BLaER1 treated with 17β-estradiol and CSF1 and Interleukin-3, amounts not matched to agents 10 nM and 100 nM (cell line): ENCODE measurements at regions not wholly inside any gene's neighbourhood (a gene's known extent, or its start where the extent isn't known, plus 50 kb on each side); places are given as distances from the start of the nearest gene placed in this dataset.
A peak's percentile ranks its signal among the peaks of the same experiment; 100 is the strongest.

ENCODE experiments used
- H3K27ac ChIP-seq, 11 experiments: shearing (Covaris generic); formaldehyde crosslinking; 2 replicates each; pipeline ENCODE4 v1.8.1; 2022
- H3K27me3 ChIP-seq, 11 experiments: shearing (Covaris generic); formaldehyde crosslinking; 2 replicates each; pipeline ENCODE4 v1.8.1; 2022
- H3K36me3 ChIP-seq, 11 experiments: shearing (Covaris generic); formaldehyde crosslinking; 2 replicates each; pipeline ENCODE4 v1.8.1; 2022
- H3K4me1 ChIP-seq, 10 experiments: shearing (Covaris generic); formaldehyde crosslinking; 2 replicates each; pipeline ENCODE4 v1.8.1; 2022
- H3K4me2 ChIP-seq, 11 experiments: shearing (Covaris generic); formaldehyde crosslinking; 2 replicates each; pipeline ENCODE4 v1.8.1; 2022
- H3K4me3 ChIP-seq, 10 experiments: shearing (Covaris generic); formaldehyde crosslinking; 2 replicates each; pipeline ENCODE4 v1.8.1; 2022
- H3K9ac ChIP-seq, 11 experiments: shearing (Covaris generic); formaldehyde crosslinking; 2 replicates each; pipeline ENCODE4 v1.8.1; 2022
- H3K9me3 ChIP-seq, 11 experiments: shearing (Covaris generic); formaldehyde crosslinking; replicated peaks in 1 of 11; 2 replicates each; pipeline ENCODE4 v1.8.1; 2022
- H4K20me1 ChIP-seq, 11 experiments: shearing (Covaris generic); formaldehyde crosslinking; 2 replicates each; pipeline ENCODE4 v1.8.1; 2022
- Cebpa-rat ChIP-seq, 11 experiments: shearing (Covaris generic); IDR thresholded peaks; 2 replicates each; pipeline ENCODE4 v1.8.1; 2022

GRCh38 chr4:106627051-106627450 lies 258.5 kb upstream of the GIMD1 start:
- no peak overlapping the region for H3K9ac ChIP-seq
- H3K4me3 ChIP-seq = no peak overlapping the region
- no peaks in the 10 kb centered on the region for H4K20me1 ChIP-seq
- H3K27me3 ChIP-seq = no peaks in the 10 kb centered on the region
- no peaks in the 10 kb centered on the region for H3K4me1 ChIP-seq
- no peak overlapping the region for H3K4me2 ChIP-seq
- no peak for TF ChIP-seq Cebpa-rat (IDR thresholded peaks at IDR 0.05)
- no peaks in the 10 kb centered on the region; a peak in 2 of 22 replicates for H3K9me3 ChIP-seq
- no peaks in the 10 kb centered on the region for H3K36me3 ChIP-seq
- no peak overlapping the region for H3K27ac ChIP-seq

GRCh38 chr4:106624671-106625070 lies 256.1 kb upstream of the GIMD1 start:
- Histone ChIP-seq H3K4me3 (no peak overlapping the region), H3K27me3 (no peaks in the 10 kb centered on the region), H3K4me1 (no peaks in the 10 kb centered on the region), H3K36me3 (no peaks in the 10 kb centered on the region), H3K9me3 (no peaks in the 10 kb centered on the region; a peak in 2 of 22 replicates), H3K9ac (no peak overlapping the region), H3K4me2 (no peak overlapping the region), H4K20me1 (no peaks in the 10 kb centered on the region), H3K27ac (no peak overlapping the region)
- no peak for TF ChIP-seq Cebpa-rat (IDR thresholded peaks at IDR 0.05)

DNA sequence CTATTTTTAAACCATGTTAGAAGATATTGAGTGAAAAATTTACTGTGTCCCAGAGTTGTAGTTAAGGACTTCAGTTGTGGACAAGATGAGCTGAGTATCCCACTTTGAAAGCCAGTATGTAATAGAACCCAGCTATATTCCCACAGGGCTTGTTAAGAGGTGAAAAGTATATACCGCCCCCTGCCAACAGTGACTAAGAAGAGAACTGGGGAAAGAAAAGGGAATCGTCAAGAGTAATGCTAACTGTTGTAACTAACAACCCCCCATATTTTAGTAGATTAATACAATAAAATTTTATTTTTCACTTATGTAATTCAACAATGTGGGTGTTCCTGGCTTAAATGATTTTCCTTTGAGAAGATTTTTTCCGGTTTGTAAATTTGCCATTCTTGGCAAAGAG lies 250.4 kb upstream of the GIMD1 start:
- no peaks in the 10 kb centered on the region for H4K20me1 ChIP-seq
- H3K9me3 ChIP-seq = no peaks in the 10 kb centered on the region
- H3K27ac ChIP-seq = no peak overlapping the region
- no peaks in the 10 kb centered on the region for H3K36me3 ChIP-seq
- no peak overlapping the region for H3K4me3 ChIP-seq
- H3K9ac ChIP-seq = no peak overlapping the region
- no peaks in the 10 kb centered on the region for H3K27me3 ChIP-seq
- TF ChIP-seq Cebpa-rat (IDR thresholded peaks at IDR 0.05) = no peak
- H3K4me1 ChIP-seq = peaks cover 0 to 9% (median 0%) of the 10 kb centered on the region in 10 experiments; a peak in 1 of 20 replicates
- H3K4me2 ChIP-seq = no peak overlapping the region

DNA sequence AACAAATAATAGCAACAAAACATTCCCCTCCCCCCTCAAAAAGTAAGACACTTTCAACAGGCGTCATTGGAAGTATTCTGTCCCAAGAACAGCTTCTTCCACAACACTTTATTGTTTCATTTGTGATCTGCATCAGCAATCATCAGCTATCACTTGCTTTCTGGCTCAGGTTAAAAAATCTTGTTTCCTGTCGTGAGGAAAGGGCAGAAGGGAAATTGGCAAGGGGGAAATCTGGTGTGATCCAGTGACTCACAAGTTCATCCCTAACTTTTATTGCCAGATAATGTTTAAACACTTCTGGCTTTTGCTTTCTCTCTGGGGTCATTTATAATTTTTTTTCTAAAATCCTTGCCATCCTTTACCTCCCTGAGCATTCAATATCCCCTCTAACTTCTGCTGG lies 247.4 kb upstream of the GIMD1 start:
- no peaks in the 10 kb centered on the region for H4K20me1 ChIP-seq
- H3K4me1 ChIP-seq = peaks cover 0 to 9% (median 0%) of the 10 kb centered on the region in 10 experiments; a peak in 1 of 20 replicates
- H3K4me2 ChIP-seq = peak overlapping the region in 2 of 11 experiments; percentile 21 to 26; a peak in 2 of 22 replicates
- no peak for TF ChIP-seq Cebpa-rat (IDR thresholded peaks at IDR 0.05)
- no peaks in the 10 kb centered on the region for H3K27me3 ChIP-seq
- no peaks in the 10 kb centered on the region for H3K36me3 ChIP-seq
- H3K4me3 ChIP-seq = no peak overlapping the region
- no peak overlapping the region for H3K27ac ChIP-seq
- H3K9me3 ChIP-seq = peaks cover 0 to 3% (median under 1%) of the 10 kb centered on the region in 11 experiments; a peak in 7 of 22 replicates
- H3K9ac ChIP-seq = no peak overlapping the region

- Histone ChIP-seq H3K4me1 (peaks cover 0 to 9% (median 0%) of the 10 kb centered on the region in 10 experiments; a peak in 1 of 20 replicates), H3K9ac (no peak overlapping the region), H3K36me3 (no peaks in the 10 kb centered on the region), H3K4me3 (no peak overlapping the region), H3K27me3 (no peaks in the 10 kb centered on the region), H4K20me1 (no peaks in the 10 kb centered on the region), H3K9me3 (peaks cover 2 to 8% (median 6%) of the 10 kb centered on the region in 11 experiments; a peak in 15 of 22 replicates), H3K4me2 (peak overlapping the region in 2 of 11 experiments; percentile 21 to 26; a peak in 2 of 22 replicates), H3K27ac (no peak overlapping the region)
- TF ChIP-seq Cebpa-rat (IDR thresholded peaks at IDR 0.05) = no peak
These were observed 246.9 kb upstream of the GIMD1 start for GRCh38 chr4:106615410-106615945.

GRCh38 chr4:106614441-106614840 lies 245.9 kb upstream of the GIMD1 start:
- H3K4me2 ChIP-seq = no peak overlapping the region
- peaks cover 0 to 9% (median 0%) of the 10 kb centered on the region in 10 experiments; a peak in 1 of 20 replicates for H3K4me1 ChIP-seq
- no peak overlapping the region for H3K4me3 ChIP-seq
- H3K27me3 ChIP-seq = no peaks in the 10 kb centered on the region
- H3K9me3 ChIP-seq = peaks cover 8 to 17% (median 13%) of the 10 kb centered on the region in 11 experiments; a peak in 17 of 22 replicates
- no peaks in the 10 kb centered on the region for H4K20me1 ChIP-seq
- no peak overlapping the region for H3K27ac ChIP-seq
- no peak for TF ChIP-seq Cebpa-rat (IDR thresholded peaks at IDR 0.05)
- no peak overlapping the region for H3K9ac ChIP-seq
- H3K36me3 ChIP-seq = no peaks in the 10 kb centered on the region

- no peak overlapping the region for H3K4me2 ChIP-seq
These were observed 241.3 kb upstream of the GIMD1 start for GRCh38 chr4:106609917-106610316.

DNA sequence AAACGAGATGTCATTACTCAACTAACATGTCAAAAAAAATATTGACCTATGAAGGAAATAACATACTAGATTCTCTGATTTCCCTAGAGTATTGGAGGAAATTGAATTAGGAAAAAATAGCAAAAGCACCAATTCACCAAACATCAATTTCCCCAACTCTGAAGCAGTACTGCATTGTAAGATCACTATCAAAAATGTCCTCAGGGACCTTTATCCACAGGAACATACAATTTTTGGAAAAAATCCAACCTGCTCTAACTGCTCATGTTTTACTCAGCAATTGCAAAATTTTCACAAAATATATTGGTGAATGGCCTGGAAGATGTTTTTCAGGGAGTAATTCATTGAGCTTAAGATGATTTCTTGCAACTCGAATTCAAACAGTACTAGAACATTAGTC lies 239.0 kb upstream of the GIMD1 start:
- Histone ChIP-seq H3K4me1 (no peaks in the 10 kb centered on the region), H3K4me3 (no peak overlapping the region), H3K27ac (no peak overlapping the region), H3K9me3 (peaks cover 8 to 36% (median 28%) of the 10 kb centered on the region in 11 experiments; a peak in 18 of 22 replicates), H3K36me3 (no peaks in the 10 kb centered on the region; a peak in 1 of 22 replicates), H3K27me3 (no peaks in the 10 kb centered on the region), H3K9ac (no peak overlapping the region), H4K20me1 (no peaks in the 10 kb centered on the region), H3K4me2 (no peak overlapping the region)
- TF ChIP-seq Cebpa-rat (IDR thresholded peaks at IDR 0.05) = no peak

More at GRCh38 chr4:106609917-106610316, 241.3 kb upstream of the GIMD1 start:
- Histone ChIP-seq H3K27me3 (no peaks in the 10 kb centered on the region), H3K9ac (no peak overlapping the region), H4K20me1 (no peaks in the 10 kb centered on the region), H3K4me3 (no peak overlapping the region), H3K36me3 (no peaks in the 10 kb centered on the region), H3K9me3 (peaks cover 8 to 22% (median 13%) of the 10 kb centered on the region in 11 experiments; a peak in 17 of 22 replicates), H3K27ac (no peak overlapping the region), H3K4me1 (no peaks in the 10 kb centered on the region)
- TF ChIP-seq Cebpa-rat (IDR thresholded peaks at IDR 0.05) = no peak

- Histone ChIP-seq H4K20me1 (no peaks in the 10 kb centered on the region), H3K4me1 (no peaks in the 10 kb centered on the region), H3K4me3 (no peak overlapping the region), H3K9ac (no peak overlapping the region), H3K9me3 (peaks cover 0 to 20% (median 14%) of the 10 kb centered on the region in 11 experiments; a peak in 11 of 22 replicates), H3K36me3 (no peaks in the 10 kb centered on the region; a peak in 1 of 22 replicates), H3K4me2 (no peak overlapping the region), H3K27me3 (no peaks in the 10 kb centered on the region), H3K27ac (no peak overlapping the region)
- no peak for TF ChIP-seq Cebpa-rat (IDR thresholded peaks at IDR 0.05)
These were observed 235.9 kb upstream of the GIMD1 start for GRCh38 chr4:106604319-106605051.
